GM18520 (cell line): ENCODE measurements at regions not wholly inside any gene's neighbourhood (a gene's known extent, or its start where the extent isn't known, plus 50 kb on each side); places are given as distances from the start of the nearest gene placed in this dataset.

Experiments
- ATAC-seq: cut with Tn5 transposase; IDR thresholded peaks from one replicate; pipeline ENCODE4 v1.9.1; 2021; ENCODE audit not compliant: unreplicated experiment

- no peak for ATAC-seq
These were observed 1006.0 kb upstream of the TMEM132C start for GRCh38 chr12:127260999-127261398.

DNA sequence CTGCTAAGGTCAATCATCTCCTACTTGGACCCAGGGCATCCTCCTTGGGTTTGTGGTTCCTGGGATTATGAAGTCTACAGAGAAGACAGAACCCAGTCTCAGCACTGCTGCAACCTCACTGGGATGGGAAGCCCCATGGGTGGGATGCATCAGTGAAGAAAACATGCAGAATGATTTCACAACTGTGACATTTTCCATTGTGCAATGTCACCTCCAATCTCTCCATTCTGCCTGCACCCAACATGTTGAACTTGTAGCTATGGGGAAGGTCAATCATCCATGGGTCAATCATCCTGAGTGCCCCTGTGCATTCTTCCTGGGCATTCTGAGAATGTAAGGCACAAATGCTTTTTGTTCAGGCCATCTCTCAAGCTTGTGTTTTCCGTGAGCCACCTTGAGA lies 1004.4 kb upstream of the TMEM132C start:
- no peak for ATAC-seq

GRCh38 chr12:127263621-127264020 lies 1003.3 kb upstream of the TMEM132C start:
- no peak for ATAC-seq

DNA sequence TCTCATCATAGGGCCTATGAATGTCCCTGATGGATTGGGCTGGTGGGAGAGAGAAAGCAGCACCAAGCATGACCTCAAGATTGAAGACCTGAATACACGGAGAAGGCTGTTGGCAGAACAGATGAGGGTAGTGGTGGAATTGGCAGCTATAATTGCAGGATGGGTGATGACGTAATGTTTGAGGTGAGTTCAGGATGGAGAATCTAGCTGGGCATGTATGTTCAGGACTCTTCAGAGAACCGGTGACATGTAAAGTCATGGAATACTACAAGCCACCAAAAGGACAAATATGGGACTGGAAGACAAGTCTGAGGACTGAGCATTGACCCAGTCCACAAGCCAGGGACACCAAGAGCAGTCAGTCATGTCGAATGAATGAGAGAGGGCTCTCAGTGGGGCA lies 999.8 kb upstream of the TMEM132C start:
- no peak for ATAC-seq

DNA sequence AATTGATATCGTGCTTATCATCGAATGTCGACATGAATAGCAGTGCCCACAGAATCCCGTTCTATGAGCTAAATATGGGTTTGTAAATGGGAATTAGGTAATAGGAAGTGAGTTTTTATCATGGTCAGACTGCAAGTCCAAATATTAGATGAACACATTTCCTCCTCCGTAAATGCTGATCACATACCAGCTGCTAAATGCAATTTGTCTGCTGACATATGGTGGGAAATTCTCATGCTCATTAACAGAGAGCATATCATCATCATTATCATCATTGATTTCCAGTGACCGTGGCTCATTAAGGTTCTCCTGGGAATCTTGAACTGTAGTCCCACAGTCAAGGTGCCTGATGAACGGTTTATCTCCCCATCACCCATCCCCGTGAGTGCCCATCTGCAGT lies 998.8 kb upstream of the TMEM132C start:
- no peak for ATAC-seq

DNA sequence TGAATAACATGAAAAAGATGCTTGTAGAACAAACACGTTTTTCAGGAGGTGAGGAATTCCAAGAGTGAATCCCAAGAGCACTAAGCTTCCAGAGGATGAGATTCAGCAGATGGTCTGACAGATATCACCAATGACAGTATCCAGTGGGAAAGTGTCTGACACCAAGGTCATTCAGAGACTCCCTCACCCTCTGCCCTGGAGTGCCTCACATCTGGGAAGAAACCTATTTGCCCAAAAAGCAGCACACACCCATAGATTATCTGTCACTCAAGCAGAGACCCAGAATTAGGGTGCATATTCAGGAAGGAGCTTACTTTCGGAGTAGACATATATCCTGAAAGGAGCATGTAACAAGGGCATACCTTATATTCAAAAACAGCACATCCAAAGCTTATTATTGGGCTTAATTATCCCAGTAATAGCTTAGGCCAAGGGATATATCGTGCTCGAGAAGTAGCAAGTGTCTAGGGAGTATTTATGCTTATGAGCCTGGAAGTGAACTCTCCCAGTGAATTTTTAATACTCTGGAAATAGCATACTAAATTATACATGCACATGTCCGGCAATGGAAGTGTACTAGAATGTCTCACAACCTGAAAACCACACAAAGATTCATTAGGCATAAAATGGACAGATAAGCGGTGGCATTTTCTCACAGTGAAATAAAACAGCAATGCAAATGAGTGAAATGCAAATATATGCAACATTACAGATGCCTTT lies 998.1 kb upstream of the TMEM132C start:
- no peak for ATAC-seq

DNA sequence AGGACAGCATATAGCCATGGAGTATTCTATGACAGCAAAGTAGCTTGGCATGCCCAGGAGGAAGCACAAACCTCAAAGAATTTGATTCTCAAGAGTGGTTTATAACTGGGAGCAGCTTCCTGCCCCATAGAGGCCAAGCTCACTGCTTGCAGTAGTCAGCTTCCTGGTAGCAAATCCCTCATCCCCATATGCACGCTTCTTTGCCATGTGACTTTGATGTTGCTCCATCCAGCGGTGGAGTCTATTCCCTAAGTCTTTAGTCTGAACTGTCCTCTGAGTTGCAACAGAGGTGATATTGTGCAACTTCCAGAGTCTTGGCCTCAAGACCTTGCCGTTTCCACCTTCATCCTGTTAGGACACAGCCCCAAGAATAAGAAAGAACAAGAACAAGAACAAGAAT lies 996.8 kb upstream of the TMEM132C start:
- ATAC-seq = no peak

- ATAC-seq = no peak
These were observed 995.2 kb upstream of the TMEM132C start for GRCh38 chr12:127271776-127272175.

DNA sequence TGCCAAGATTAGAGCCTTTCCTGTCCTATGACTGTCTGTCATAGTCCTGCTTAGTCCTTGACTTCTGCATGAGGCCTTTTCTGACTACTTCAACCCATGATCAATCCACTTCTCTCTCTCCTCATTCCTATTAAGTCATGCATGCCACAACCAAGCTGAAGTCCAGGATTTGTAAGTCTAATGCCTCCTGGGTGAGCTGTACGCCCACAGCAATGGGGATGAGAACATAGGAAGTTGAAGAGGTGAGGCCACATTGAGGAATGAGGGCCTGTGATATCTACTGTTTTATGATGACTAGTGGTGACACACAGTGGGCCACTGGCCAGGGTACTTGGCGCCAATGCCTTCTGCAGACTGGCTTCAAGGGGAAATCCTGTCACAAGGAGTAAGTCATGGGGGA lies 994.1 kb upstream of the TMEM132C start:
- ATAC-seq = no peak

DNA sequence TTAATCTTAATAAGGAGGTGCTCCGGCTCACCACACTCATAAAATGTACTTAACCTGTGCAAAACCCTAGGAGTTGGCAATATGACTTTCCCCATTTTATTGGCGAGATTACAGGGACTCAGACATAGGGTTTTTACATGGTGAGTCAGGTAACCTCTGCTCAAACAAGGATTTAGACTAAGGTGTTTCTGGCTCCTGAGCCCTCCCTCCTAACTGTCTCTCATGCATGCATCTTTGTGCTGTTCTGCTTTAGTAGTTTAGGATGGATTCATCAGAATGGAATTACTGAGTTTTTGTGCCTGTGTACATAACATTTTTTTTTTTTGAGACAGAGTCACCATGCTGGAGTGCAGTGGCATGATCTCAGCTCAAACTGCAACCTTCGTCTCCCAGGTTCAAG lies 993.3 kb upstream of the TMEM132C start:
- ATAC-seq = no peak

DNA sequence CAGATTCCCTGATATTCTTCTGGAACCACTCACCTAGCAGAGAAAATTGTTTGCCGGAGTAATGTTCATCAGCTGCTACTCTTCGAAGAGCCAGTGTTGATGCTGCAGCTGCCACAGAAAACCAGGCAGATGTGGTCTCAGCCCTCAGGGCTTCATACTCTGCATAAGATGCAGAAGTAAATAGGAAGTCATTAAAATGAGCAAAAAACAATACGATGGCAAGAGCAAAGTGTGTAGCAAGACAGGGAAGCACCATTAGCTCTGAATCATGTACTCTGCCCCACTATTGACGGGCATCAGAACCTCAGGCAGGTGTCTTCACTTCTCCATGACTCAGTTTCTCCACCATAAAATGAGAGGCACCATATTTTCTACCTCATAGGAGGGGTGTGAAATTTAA lies 991.6 kb upstream of the TMEM132C start:
- ATAC-seq = no peak

DNA sequence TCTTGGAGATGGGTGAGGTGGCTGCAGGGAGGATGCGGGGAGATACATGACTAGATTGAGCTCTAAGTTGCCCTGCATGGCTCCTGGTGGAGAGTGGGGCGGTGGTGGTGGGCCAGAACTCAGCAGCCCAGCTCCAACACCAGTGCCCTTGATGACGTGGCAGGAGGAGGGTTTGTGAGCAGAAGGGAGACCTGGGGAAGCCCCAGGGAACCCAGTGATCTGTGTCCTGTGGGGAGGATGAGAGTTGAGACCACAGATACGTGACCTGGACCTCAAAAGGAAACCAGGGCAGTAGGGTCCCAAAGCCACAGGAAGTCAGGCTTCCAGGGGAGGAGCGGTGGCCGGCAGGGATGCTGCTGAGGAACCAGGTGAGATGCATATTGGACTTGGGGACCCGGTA lies 989.1 kb upstream of the TMEM132C start:
- ATAC-seq = no peak

DNA sequence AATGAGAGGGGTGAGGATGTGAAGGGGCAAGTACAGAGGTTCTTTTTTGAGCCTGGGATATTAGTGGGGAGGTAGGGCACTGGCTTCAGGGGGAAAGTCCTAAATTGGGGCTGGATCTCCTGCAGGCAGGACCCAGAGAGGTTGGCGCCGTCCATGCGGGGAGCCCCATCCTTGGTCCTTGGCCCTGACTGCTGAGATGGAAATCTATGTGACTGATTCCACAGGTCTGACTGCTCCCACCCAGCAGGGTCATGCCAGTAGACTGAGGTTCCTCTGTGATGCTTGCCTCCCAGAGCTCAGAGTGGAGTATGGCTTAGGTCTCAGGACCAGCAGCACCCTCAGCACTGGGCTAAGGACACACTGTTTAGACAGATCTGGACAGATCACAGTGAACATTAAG lies 988.6 kb upstream of the TMEM132C start:
- no peak for ATAC-seq

GRCh38 chr12:127280393-127281275 lies 986.3 kb upstream of the TMEM132C start:
- no peak for ATAC-seq

GRCh38 chr12:127282786-127283565 lies 984.0 kb upstream of the TMEM132C start:
- ATAC-seq = no peak

DNA sequence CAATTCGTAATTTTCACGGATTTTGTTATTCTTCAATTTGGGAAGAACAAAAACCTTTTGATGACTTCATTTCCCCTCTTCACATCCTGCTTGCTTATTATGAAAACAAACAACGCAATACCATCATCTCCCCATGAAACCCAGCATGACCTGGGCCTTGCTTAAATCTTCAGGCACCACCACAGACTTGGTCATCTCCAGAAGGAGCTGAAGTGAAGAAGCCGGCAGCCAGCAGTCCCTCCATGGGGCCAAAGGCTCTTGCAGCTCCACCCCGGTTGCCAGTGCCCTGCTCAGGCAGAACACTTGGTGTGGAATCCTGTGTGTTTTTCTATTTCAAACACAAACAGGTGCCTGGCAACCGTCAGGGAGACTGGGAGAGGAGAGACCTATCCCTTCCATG lies 982.9 kb upstream of the TMEM132C start:
- ATAC-seq = no peak

DNA sequence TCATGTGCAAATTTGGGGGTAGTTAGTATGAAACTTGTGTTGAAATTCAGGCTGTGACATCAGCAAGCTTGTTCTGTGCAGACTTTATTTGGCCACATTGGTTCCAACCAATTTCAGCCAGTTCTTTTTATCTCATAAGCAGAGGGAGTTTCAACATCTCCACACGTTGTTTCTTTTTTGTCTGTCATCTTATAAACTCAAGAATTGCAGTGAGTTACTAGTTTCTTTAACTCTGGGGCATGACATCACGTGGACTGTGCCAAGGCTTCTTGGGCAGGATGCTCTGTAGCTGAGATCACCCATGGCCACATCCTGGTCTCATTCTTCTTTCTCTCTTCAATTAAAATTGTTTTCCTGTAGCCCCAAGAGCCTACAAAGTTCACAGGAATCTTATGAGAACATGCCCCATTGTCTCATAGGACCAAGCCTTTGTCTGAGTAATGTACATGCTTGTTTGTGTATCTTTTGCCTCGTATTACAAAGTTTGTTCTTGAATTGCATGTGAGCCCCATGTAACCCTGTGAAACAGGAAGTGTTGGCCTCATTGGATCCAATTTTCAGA lies 982.0 kb upstream of the TMEM132C start:
- no peak for ATAC-seq

DNA sequence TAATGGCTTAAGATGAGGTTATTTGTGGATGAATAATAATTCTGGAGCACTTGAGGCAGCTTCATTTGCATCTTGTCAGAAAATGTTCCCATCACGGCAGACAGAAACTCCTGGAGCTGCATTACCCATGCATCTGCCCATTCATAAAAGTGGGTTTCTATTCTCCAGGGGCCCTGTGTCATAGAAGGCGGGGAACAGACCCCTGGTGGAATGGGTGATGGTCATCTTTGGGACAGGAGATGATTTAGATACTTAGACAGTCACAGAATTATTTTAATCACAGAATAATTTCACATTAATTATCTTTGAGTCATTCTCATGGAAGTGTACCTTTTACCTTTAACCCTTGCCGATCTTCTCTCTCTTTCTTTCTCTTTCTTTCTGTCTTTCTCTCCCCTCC lies 980.7 kb upstream of the TMEM132C start:
- no peak for ATAC-seq

DNA sequence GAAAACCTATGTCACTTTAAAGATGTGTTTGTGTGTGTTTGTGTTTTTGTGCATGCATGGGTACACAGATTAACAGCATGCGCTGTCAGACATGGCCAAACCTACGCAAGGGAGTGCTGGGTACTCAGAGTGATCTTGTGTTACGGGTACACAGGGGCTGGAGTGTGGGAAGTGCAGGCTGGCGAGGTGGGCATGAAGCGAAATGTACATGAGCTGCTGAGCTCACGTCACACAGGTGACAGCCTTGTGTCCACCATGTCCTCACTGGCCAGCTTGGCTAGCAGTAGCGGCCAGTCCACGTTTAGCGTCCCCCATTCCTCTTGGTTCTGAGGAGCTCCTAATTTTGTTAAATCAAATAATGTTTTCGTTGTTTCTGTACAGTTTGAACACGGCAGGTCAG lies 979.7 kb upstream of the TMEM132C start:
- ATAC-seq = no peak

- ATAC-seq = no peak
These were observed 976.7 kb upstream of the TMEM132C start for GRCh38 chr12:127290251-127290650.

DNA sequence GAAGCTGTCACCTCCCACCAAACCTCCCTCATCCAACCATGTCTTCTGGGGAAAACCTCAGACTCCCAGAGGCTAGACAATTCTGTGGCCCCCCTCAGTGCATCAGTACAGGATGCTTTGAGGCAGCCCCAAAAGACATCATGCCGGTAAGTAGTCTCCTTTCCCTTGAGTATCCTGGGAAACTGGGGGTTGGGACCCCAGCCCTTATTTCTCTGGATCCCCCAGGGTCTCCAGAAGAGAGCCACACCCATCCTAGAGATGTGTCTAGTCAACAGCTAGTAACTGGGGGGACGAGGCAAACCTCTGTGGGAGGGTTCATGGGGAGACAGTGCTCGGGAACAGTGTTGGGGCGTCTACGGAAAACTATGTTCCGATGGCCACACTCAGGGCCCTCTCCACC lies 974.2 kb upstream of the TMEM132C start:
- ATAC-seq = no peak
